ENCODE measurements at regions not wholly inside any gene's neighbourhood (a gene's known extent, or its start where the extent isn't known, plus 50 kb on each side); places are given as distances from the start of the nearest gene placed in this dataset.

GRCh38 chr1:121595089-121595488, 410.3 kb downstream of the SRGAP2C start:
- TF ChIP-seq, protein P1, sequence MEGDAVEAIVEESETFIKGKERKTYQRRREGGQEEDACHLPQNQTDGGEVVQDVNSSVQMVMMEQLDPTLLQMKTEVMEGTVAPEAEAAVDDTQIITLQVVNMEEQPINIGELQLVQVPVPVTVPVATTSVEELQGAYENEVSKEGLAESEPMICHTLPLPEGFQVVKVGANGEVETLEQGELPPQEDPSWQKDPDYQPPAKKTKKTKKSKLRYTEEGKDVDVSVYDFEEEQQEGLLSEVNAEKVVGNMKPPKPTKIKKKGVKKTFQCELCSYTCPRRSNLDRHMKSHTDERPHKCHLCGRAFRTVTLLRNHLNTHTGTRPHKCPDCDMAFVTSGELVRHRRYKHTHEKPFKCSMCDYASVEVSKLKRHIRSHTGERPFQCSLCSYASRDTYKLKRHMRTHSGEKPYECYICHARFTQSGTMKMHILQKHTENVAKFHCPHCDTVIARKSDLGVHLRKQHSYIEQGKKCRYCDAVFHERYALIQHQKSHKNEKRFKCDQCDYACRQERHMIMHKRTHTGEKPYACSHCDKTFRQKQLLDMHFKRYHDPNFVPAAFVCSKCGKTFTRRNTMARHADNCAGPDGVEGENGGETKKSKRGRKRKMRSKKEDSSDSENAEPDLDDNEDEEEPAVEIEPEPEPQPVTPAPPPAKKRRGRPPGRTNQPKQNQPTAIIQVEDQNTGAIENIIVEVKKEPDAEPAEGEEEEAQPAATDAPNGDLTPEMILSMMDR (IDR thresholded peaks at IDR 0.05): no peak
- no peak for TF ChIP-seq POLR2AphosphoS5 (IDR thresholded peaks at IDR 0.05)

All from breast epithelium (tissue), 3 donors.